ENCODE measurements at regions not wholly inside any gene's neighbourhood (a gene's known extent, or its start where the extent isn't known, plus 50 kb on each side); places are given as distances from the start of the nearest gene placed in this dataset.

- no peaks in the 10 kb centered on the region for H3K27me3 ChIP-seq (ENCODE audit: insufficient read depth, insufficient read length)
- TF ChIP-seq YY1 (IDR thresholded peaks at IDR 0.05; ENCODE audit: insufficient read depth, insufficient read length), result no peak
- no peak for TF ChIP-seq ZNF274 (IDR thresholded peaks at IDR 0.05; ENCODE audit: low read depth, low read length)
- no peak for TF ChIP-seq SUZ12 (IDR thresholded peaks at IDR 0.05; ENCODE audit: extremely low read depth, insufficient read depth, insufficient read length)
- H3K4me3 ChIP-seq (ENCODE audit: insufficient read length, low read depth), result no peak overlapping the region
- H3K4me1 ChIP-seq (ENCODE audit: insufficient read depth, insufficient read length), result no peaks in the 10 kb centered on the region
- no peak overlapping the region for H3K9ac ChIP-seq (ENCODE audit: insufficient read length, low read depth)
- H3K36me3 ChIP-seq (ENCODE audit: insufficient read depth, insufficient read length, low read length), result no peaks in the 10 kb centered on the region
- no peaks in the 10 kb centered on the region for H3K9me3 ChIP-seq (ENCODE audit: insufficient read depth, low read length)
- no peak for DNase-seq (ENCODE audit: low read depth, low spot score)
These were observed 242.0 kb upstream of the TSHZ3 start for GRCh38 chr19:31591258-31591657.

- Histone ChIP-seq H3K9me3 (ENCODE audit: insufficient read depth, low read length) (no peaks in the 10 kb centered on the region), H3K36me3 (ENCODE audit: insufficient read depth, insufficient read length, low read length) (no peaks in the 10 kb centered on the region), H3K27me3 (ENCODE audit: insufficient read depth, insufficient read length) (no peaks in the 10 kb centered on the region), H3K4me3 (ENCODE audit: insufficient read length, low read depth) (no peak overlapping the region), H3K4me1 (ENCODE audit: insufficient read depth, insufficient read length) (no peaks in the 10 kb centered on the region), H3K9ac (ENCODE audit: insufficient read length, low read depth) (no peak overlapping the region)
- no peak for DNase-seq (ENCODE audit: low read depth, low spot score)
- no peak for TF ChIP-seq SUZ12 (IDR thresholded peaks at IDR 0.05; ENCODE audit: extremely low read depth, insufficient read depth, insufficient read length)
- TF ChIP-seq ZNF274 (IDR thresholded peaks at IDR 0.05; ENCODE audit: low read depth, low read length), result no peak
- TF ChIP-seq YY1 (IDR thresholded peaks at IDR 0.05; ENCODE audit: insufficient read depth, insufficient read length), result no peak
These were observed 243.2 kb upstream of the TSHZ3 start for GRCh38 chr19:31592456-31592855.

- no peak for DNase-seq (ENCODE audit: low read depth, low spot score)
- H3K9me3 ChIP-seq (ENCODE audit: insufficient read depth, low read length), result no peaks in the 10 kb centered on the region
- TF ChIP-seq YY1 (IDR thresholded peaks at IDR 0.05; ENCODE audit: insufficient read depth, insufficient read length) (no peak), SUZ12 (IDR thresholded peaks at IDR 0.05; ENCODE audit: extremely low read depth, insufficient read depth, insufficient read length) (no peak), ZNF274 (IDR thresholded peaks at IDR 0.05; ENCODE audit: low read depth, low read length) (no peak)
- no peak overlapping the region for H3K4me3 ChIP-seq (ENCODE audit: insufficient read length, low read depth)
- no peak overlapping the region for H3K9ac ChIP-seq (ENCODE audit: insufficient read length, low read depth)
- H3K4me1 ChIP-seq (ENCODE audit: insufficient read depth, insufficient read length), result no peaks in the 10 kb centered on the region
- H3K36me3 ChIP-seq (ENCODE audit: insufficient read depth, insufficient read length, low read length), result no peaks in the 10 kb centered on the region
- H3K27me3 ChIP-seq (ENCODE audit: insufficient read depth, insufficient read length), result no peaks in the 10 kb centered on the region
These were observed 245.5 kb upstream of the TSHZ3 start for GRCh38 chr19:31594701-31595100.

GRCh38 chr19:31595521-31595920 is 246.3 kb upstream of the TSHZ3 start:
- no peaks in the 10 kb centered on the region for H3K4me1 ChIP-seq (ENCODE audit: insufficient read depth, insufficient read length)
- no peak overlapping the region for H3K4me3 ChIP-seq (ENCODE audit: insufficient read length, low read depth)
- DNase-seq (ENCODE audit: low read depth, low spot score), result no peak
- no peaks in the 10 kb centered on the region for H3K36me3 ChIP-seq (ENCODE audit: insufficient read depth, insufficient read length, low read length)
- H3K9ac ChIP-seq (ENCODE audit: insufficient read length, low read depth), result no peak overlapping the region
- TF ChIP-seq SUZ12 (IDR thresholded peaks at IDR 0.05; ENCODE audit: extremely low read depth, insufficient read depth, insufficient read length), result no peak
- TF ChIP-seq YY1 (IDR thresholded peaks at IDR 0.05; ENCODE audit: insufficient read depth, insufficient read length), result no peak
- no peak for TF ChIP-seq ZNF274 (IDR thresholded peaks at IDR 0.05; ENCODE audit: low read depth, low read length)
- H3K27me3 ChIP-seq (ENCODE audit: insufficient read depth, insufficient read length), result no peaks in the 10 kb centered on the region
- no peaks in the 10 kb centered on the region for H3K9me3 ChIP-seq (ENCODE audit: insufficient read depth, low read length)

GRCh38 chr19:31596751-31597150 is 247.5 kb upstream of the TSHZ3 start:
- H3K4me3 ChIP-seq (ENCODE audit: insufficient read length, low read depth), result no peak overlapping the region
- no peaks in the 10 kb centered on the region for H3K4me1 ChIP-seq (ENCODE audit: insufficient read depth, insufficient read length)
- H3K36me3 ChIP-seq (ENCODE audit: insufficient read depth, insufficient read length, low read length), result no peaks in the 10 kb centered on the region
- no peaks in the 10 kb centered on the region for H3K27me3 ChIP-seq (ENCODE audit: insufficient read depth, insufficient read length)
- no peak overlapping the region for H3K9ac ChIP-seq (ENCODE audit: insufficient read length, low read depth)
- no peaks in the 10 kb centered on the region for H3K9me3 ChIP-seq (ENCODE audit: insufficient read depth, low read length)
- no peak for TF ChIP-seq YY1 (IDR thresholded peaks at IDR 0.05; ENCODE audit: insufficient read depth, insufficient read length)
- no peak for TF ChIP-seq ZNF274 (IDR thresholded peaks at IDR 0.05; ENCODE audit: low read depth, low read length)
- no peak for DNase-seq (ENCODE audit: low read depth, low spot score)

- no peak for TF ChIP-seq YY1 (IDR thresholded peaks at IDR 0.05; ENCODE audit: insufficient read depth, insufficient read length)
- no peak for TF ChIP-seq SUZ12 (IDR thresholded peaks at IDR 0.05; ENCODE audit: extremely low read depth, insufficient read depth, insufficient read length)
- TF ChIP-seq ZNF274 (IDR thresholded peaks at IDR 0.05; ENCODE audit: low read depth, low read length), result no peak
- H3K4me1 ChIP-seq (ENCODE audit: insufficient read depth, insufficient read length), result no peaks in the 10 kb centered on the region
These were observed 248.4 kb upstream of the TSHZ3 start for GRCh38 chr19:31597616-31598015.

GRCh38 chr19:31598730-31599238 is 249.5 kb upstream of the TSHZ3 start:
- H3K4me3 ChIP-seq (ENCODE audit: insufficient read length, low read depth), result no peak overlapping the region
- H3K27me3 ChIP-seq (ENCODE audit: insufficient read depth, insufficient read length), result no peaks in the 10 kb centered on the region
- H3K9me3 ChIP-seq (ENCODE audit: insufficient read depth, low read length), result no peaks in the 10 kb centered on the region
- no peaks in the 10 kb centered on the region for H3K4me1 ChIP-seq (ENCODE audit: insufficient read depth, insufficient read length)
- no peak for DNase-seq (ENCODE audit: low read depth, low spot score)
- no peak overlapping the region for H3K9ac ChIP-seq (ENCODE audit: insufficient read length, low read depth)
- no peak for TF ChIP-seq YY1 (IDR thresholded peaks at IDR 0.05; ENCODE audit: insufficient read depth, insufficient read length)
- TF ChIP-seq SUZ12 (IDR thresholded peaks at IDR 0.05; ENCODE audit: extremely low read depth, insufficient read depth, insufficient read length), result no peak
- no peak for TF ChIP-seq ZNF274 (IDR thresholded peaks at IDR 0.05; ENCODE audit: low read depth, low read length)
- no peaks in the 10 kb centered on the region for H3K36me3 ChIP-seq (ENCODE audit: insufficient read depth, insufficient read length, low read length)

More at GRCh38 chr19:31597616-31598015, 248.4 kb upstream of the TSHZ3 start:
- Histone ChIP-seq H3K9ac (ENCODE audit: insufficient read length, low read depth) (no peak overlapping the region), H3K9me3 (ENCODE audit: insufficient read depth, low read length) (no peaks in the 10 kb centered on the region), H3K36me3 (ENCODE audit: insufficient read depth, insufficient read length, low read length) (no peaks in the 10 kb centered on the region), H3K27me3 (ENCODE audit: insufficient read depth, insufficient read length) (no peaks in the 10 kb centered on the region), H3K4me3 (ENCODE audit: insufficient read length, low read depth) (no peak overlapping the region)
- no peak for DNase-seq (ENCODE audit: low read depth, low spot score)
